Keratinocyte (primary cell): ENCODE measurements at regions not wholly inside any gene's neighbourhood (a gene's known extent, or its start where the extent isn't known, plus 50 kb on each side); places are given as distances from the start of the nearest gene placed in this dataset.

Experiments used
- DNase-seq: peaks from one replicate; pipeline ENCODE4 v3.0.0-alpha.2; 2011; ENCODE audit warnings: low read depth, missing footprints, low spot score
- FAIRE-seq: peaks from 2 replicates; lab custom pipeline; 2011; peaks lifted over from hg19 to GRCh38; lab: Jason Lieb, UNC
- H2AFZ ChIP-seq: 2 replicates; pipeline ENCODE4 v1.6.0; 2012; ENCODE audit warnings: low read length, control low read depth, inconsistent platforms; ENCODE audit not compliant: control insufficient read depth
- H3K27ac ChIP-seq: 2 replicates; pipeline ENCODE4 v1.5.1; 2011; ENCODE audit warnings: low read length; ENCODE audit not compliant: control insufficient read depth, insufficient read depth
- H3K27me3 ChIP-seq: 3 replicates; pipeline ENCODE4 v1.6.0; 2011; ENCODE audit warnings: low read length; ENCODE audit not compliant: control insufficient read depth, insufficient read depth; ENCODE audit errors: extremely low read depth
- H3K36me3 ChIP-seq, 2 experiments: 2 replicates in 1 of 2; 3 replicates in 1 of 2; pipeline ENCODE4 v1.5.1; 2011; ENCODE audit warnings: low read length in 2 of 2, mild to moderate bottlenecking in 1 of 2; ENCODE audit not compliant: control insufficient read depth in 2 of 2, insufficient read depth in 2 of 2; ENCODE audit errors: extremely low read depth in 1 of 2
- H3K4me1 ChIP-seq: 3 replicates; pipeline ENCODE4 v1.5.1; 2011; ENCODE audit warnings: low read length; ENCODE audit not compliant: control insufficient read depth, insufficient read depth; ENCODE audit errors: extremely low read depth
- H3K4me2 ChIP-seq: 3 replicates; pipeline ENCODE4 v1.6.0; 2011; ENCODE audit warnings: low read depth, low read length; ENCODE audit not compliant: control insufficient read depth, insufficient read depth; ENCODE audit errors: extremely low read depth
- H3K4me3 ChIP-seq, 3 experiments: fragments of 200-600 bp in 1 of 3; sonication (generic) in 1 of 3; 2 replicates in 2 of 3; 3 replicates in 1 of 3; pipeline ENCODE4 v1.5.1; 2011 to 2016; ENCODE audit warnings: low read length in 3 of 3, mild to moderate bottlenecking in 3 of 3, control low read depth in 2 of 3, inconsistent platforms in 1 of 3, low read depth in 1 of 3, mixed read lengths in 1 of 3, mixed run types in 1 of 3, moderate library complexity in 1 of 3; ENCODE audit not compliant: control insufficient read depth in 2 of 3, insufficient read depth in 2 of 3; ENCODE audit errors: extremely low read depth in 1 of 3
- H3K79me2 ChIP-seq: 2 replicates; pipeline ENCODE4 v1.6.0; 2012; ENCODE audit warnings: low read length; ENCODE audit not compliant: control insufficient read depth, insufficient read depth
- H3K9ac ChIP-seq: 3 replicates; pipeline ENCODE4 v1.6.0; 2011; ENCODE audit warnings: low read length; ENCODE audit not compliant: control insufficient read depth, insufficient read depth; ENCODE audit errors: extremely low read depth
- H3K9me1 ChIP-seq: 3 replicates; pipeline ENCODE4 v1.6.0; 2011; ENCODE audit warnings: low read length; ENCODE audit not compliant: control insufficient read depth, insufficient read depth; ENCODE audit errors: extremely low read depth
- H3K9me3 ChIP-seq: 2 replicates; pipeline ENCODE4 v1.5.1; 2012; ENCODE audit warnings: low read depth, low read length; ENCODE audit not compliant: control insufficient read depth
- H4K20me1 ChIP-seq: 3 replicates; pipeline ENCODE4 v1.6.0; 2011; ENCODE audit warnings: low read length; ENCODE audit not compliant: control insufficient read depth, insufficient read depth; ENCODE audit errors: extremely low read depth
- EZH2 ChIP-seq: IDR thresholded peaks from one replicate; pipeline ENCODE4 v1.6.1; 2012; ENCODE audit warnings: inconsistent platforms, mild to moderate bottlenecking, low read length, moderate library complexity
- dilution Hi-C: fragments of 300-500 bp; cut with MboI; formaldehyde crosslinking; loops from one replicate; pipeline ENCODE4 v1.7.0; 2020; ENCODE audit warnings: low sequenced_read_pairs; ENCODE audit not compliant: extremely low pct_ligation_motif_present
- TF ChIP-seq, protein P1 (sequence below), 3 experiments: IDR thresholded peaks in 1 of 3; conservative IDR thresholded peaks in 1 of 3; optimal IDR thresholded peaks in 1 of 3; 2 replicates in 2 of 3; 3 replicates in 1 of 3; pipeline versions ENCODE3 to v1.5.1; 2011; ENCODE audit warnings: low read length in 3 of 3, mild to moderate bottlenecking in 3 of 3, moderate library complexity in 2 of 3, control low read depth in 1 of 3, inconsistent platforms in 1 of 3; ENCODE audit not compliant: insufficient read depth in 2 of 3; ENCODE audit errors: extremely low read depth in 1 of 3

- no peak overlapping the region for H3K9ac ChIP-seq
- no peaks in the 10 kb centered on the region for H3K36me3 ChIP-seq
- H3K4me1 ChIP-seq = no peaks in the 10 kb centered on the region
- H2AFZ ChIP-seq = no peak overlapping the region
- no peak overlapping the region for H3K27ac ChIP-seq
- dilution Hi-C loops = no loop called here
- H3K9me1 ChIP-seq = no peaks in the 10 kb centered on the region
- no peaks in the 10 kb centered on the region for H3K79me2 ChIP-seq
- H3K4me3 ChIP-seq = no peak overlapping the region
- no peak for TF ChIP-seq EZH2
- TF ChIP-seq, protein P1, sequence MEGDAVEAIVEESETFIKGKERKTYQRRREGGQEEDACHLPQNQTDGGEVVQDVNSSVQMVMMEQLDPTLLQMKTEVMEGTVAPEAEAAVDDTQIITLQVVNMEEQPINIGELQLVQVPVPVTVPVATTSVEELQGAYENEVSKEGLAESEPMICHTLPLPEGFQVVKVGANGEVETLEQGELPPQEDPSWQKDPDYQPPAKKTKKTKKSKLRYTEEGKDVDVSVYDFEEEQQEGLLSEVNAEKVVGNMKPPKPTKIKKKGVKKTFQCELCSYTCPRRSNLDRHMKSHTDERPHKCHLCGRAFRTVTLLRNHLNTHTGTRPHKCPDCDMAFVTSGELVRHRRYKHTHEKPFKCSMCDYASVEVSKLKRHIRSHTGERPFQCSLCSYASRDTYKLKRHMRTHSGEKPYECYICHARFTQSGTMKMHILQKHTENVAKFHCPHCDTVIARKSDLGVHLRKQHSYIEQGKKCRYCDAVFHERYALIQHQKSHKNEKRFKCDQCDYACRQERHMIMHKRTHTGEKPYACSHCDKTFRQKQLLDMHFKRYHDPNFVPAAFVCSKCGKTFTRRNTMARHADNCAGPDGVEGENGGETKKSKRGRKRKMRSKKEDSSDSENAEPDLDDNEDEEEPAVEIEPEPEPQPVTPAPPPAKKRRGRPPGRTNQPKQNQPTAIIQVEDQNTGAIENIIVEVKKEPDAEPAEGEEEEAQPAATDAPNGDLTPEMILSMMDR (optimal IDR thresholded peaks at IDR 0.05 in 1 of 3, IDR thresholded peaks at IDR 0.05 in 1 of 3, conservative IDR thresholded peaks at IDR 0.05 in 1 of 3; ENCODE audit: extremely low read depth in 1 of 3, insufficient read depth in 2 of 3, low read length in 3 of 3) = no peak
- H3K4me2 ChIP-seq = no peak overlapping the region
- H3K9me3 ChIP-seq = peaks cover 3% of the 10 kb centered on the region
- DNase-seq = no peak
- no peaks in the 10 kb centered on the region for H3K27me3 ChIP-seq
- H4K20me1 ChIP-seq = no peaks in the 10 kb centered on the region
- no peak for FAIRE-seq
Measured at GRCh38 chr1:217331698-217332097, 299.2 kb downstream of the GPATCH2 start.

GRCh38 chr1:217327901-217328300 is 303.0 kb downstream of the GPATCH2 start:
- no peak overlapping the region for H3K4me3 ChIP-seq
- H3K4me2 ChIP-seq = no peak overlapping the region
- FAIRE-seq (no peak), DNase-seq (no peak)
- H3K9me3 ChIP-seq = peaks cover 3% of the 10 kb centered on the region
- no peaks in the 10 kb centered on the region for H4K20me1 ChIP-seq
- peaks cover 2% of the 10 kb centered on the region for H3K4me1 ChIP-seq
- H3K9ac ChIP-seq = no peak overlapping the region
- H3K27ac ChIP-seq = no peak overlapping the region
- no peaks in the 10 kb centered on the region for H3K36me3 ChIP-seq
- H3K9me1 ChIP-seq = no peaks in the 10 kb centered on the region
- no peak for TF ChIP-seq EZH2
- TF ChIP-seq, protein P1 (optimal IDR thresholded peaks at IDR 0.05 in 1 of 3, IDR thresholded peaks at IDR 0.05 in 1 of 3, conservative IDR thresholded peaks at IDR 0.05 in 1 of 3; ENCODE audit: extremely low read depth in 1 of 3, insufficient read depth in 2 of 3, low read length in 3 of 3) = no peak
- H3K79me2 ChIP-seq = no peaks in the 10 kb centered on the region
- H2AFZ ChIP-seq = no peak overlapping the region
- dilution Hi-C loops = no loop called here
- H3K27me3 ChIP-seq = no peaks in the 10 kb centered on the region
